ENCODE measurements at regions not wholly inside any gene's neighbourhood (a gene's known extent, or its start where the extent isn't known, plus 50 kb on each side); places are given as distances from the start of the nearest gene placed in this dataset.

GRCh38 chr1:238319957-238320356 is 429.2 kb upstream of the ZP4 start:
- TF ChIP-seq EZH2 (IDR thresholded peaks at IDR 0.05; ENCODE audit: insufficient read depth, low read length) (no peak), CTCF (IDR thresholded peaks at IDR 0.05; ENCODE audit: insufficient read depth, low read depth, low read length) (no peak)

All from astrocyte (in vitro differentiated cells and primary cell).